Iris pigment epithelial cell (primary cell): ENCODE measurements at regions not wholly inside any gene's neighbourhood (a gene's known extent, or its start where the extent isn't known, plus 50 kb on each side); places are given as distances from the start of the nearest gene placed in this dataset.
A peak's percentile ranks its signal among the peaks of the same experiment; 100 is the strongest.
"Not testable (repeated sequence)": the region's sequence is repeated elsewhere in the genome, so short reads cannot be mapped to it uniquely, and the experiment has no call there.

ENCODE experiments used
- DNase-seq: peaks from one replicate; pipeline ENCODE4 v3.0.0-alpha.2; 2011; ENCODE audit warnings: low read depth

DNA sequence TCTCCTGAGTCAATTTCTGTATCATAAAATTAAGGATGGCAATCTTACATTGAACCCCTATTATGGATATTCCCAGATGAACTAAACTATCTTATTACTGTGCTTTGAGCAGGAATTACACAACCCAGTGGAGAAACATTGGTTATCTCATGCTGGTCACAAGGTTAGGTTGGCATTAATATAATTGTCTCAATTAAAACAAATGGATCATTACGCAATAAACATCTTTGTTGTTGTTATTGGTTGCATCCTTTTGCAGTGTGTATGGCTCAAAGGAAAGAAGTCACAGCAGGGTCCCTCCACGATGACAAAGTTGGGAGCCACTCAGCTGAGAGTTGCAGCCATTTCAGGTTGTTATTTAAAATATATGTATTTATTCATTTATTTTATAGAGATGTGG is 297.0 kb upstream of the KLF4 start:
- DNase-seq, result no peak

DNA sequence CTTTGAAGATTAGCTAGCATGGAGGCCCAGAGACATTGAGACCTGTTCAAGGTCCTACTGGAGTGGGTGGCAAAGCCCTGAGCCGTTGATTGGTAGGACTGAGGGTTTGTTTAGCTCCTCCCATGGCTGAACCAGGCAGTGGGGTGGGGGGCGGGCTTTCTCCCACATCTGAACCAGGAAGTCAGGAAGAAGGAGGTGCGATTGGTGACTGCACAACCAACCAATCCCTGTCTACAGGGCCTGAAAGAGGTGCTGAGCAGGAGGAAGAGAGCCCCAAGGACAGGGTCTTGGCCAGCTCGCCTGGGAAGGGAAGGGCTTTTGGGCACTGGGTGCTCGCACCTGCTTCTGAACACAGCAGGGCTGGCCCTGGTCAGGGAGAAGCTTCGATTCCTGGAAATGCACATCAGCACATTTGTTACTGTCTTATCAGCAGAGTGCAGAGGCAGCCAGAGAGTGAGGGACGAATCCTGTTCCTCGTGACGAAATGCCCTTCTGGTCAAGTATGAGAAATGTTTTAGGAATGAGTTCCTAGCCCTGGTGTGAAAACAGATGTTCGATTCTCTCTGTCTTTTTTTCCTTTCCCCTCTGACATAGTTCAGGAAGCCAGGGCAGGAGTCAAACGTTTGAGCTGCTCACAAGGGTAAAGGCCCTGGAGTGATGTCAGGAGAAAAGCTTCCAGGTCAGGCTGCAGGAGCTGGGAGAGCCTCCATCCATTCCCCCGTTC is 294.8 kb upstream of the KLF4 start:
- DNase-seq, result peak; percentile 81

DNA sequence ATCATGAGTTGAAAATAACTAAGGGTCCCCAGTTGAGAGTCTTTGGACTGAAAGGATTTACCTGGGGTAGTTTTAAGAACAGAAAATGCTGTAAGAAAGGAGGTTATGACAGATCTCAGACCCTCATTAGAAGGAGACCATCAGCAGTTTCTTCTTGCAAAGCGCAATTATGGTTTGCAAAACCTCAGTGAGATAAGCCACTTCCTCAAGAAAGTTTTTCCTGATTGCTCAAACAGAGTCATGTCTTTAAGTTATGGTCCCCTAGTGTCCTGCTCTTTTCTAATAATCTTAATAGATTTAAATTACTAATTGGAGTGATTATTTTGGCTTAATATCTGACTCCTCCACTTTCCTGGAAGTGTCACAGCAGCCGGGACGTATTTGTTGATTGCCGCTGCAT is 293.2 kb upstream of the KLF4 start:
- DNase-seq, result no peak

- peak; percentile 25 for DNase-seq
Measured at GRCh38 chr9:107782381-107782780, 292.8 kb upstream of the KLF4 start.

GRCh38 chr9:107780960-107781359 is 291.4 kb upstream of the KLF4 start:
- DNase-seq, result no peak

DNA sequence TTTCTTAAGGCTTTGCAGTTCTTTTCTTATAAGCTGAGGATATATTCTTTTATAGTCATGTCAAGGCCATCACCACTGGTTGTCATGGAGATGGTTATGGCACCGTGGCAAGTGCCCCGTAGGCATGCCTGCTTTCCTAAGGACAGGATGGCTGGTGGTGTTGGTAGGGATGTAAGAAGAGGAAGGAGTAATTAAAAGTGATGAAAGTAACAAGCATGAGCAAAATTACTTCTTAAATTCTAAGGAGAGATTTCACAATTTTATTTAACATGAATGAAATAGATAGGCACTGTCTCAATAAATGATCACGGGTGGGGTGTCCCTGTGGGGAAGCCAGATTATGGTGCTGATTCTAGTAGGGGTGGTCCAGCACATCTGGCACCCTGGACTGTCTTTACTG is 290.2 kb upstream of the KLF4 start:
- DNase-seq, result no peak

GRCh38 chr9:107778661-107779060 is 289.1 kb upstream of the KLF4 start:
- no peak for DNase-seq

DNA sequence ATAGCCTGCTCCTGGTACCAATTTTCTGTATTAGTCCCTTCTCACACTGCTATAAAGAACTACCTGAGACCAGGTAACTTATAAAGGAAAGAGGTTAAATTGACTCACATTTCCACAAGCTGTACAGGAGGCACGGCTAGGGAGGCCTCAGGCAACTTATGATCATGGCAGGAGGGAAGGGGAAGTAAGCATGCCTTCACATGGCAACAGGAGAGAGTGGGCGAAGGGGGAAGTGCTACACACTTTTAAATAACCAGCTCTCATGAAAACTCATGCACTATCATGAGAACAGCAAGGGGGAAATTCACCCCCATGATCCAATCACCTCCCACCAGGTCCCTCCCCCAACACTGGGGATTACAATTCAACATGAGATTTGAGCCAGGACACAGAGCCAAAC is 284.5 kb upstream of the KLF4 start:
- DNase-seq, result not testable (repeated sequence)

GRCh38 chr9:107772988-107773387 is 283.4 kb upstream of the KLF4 start:
- DNase-seq, result no peak

DNA sequence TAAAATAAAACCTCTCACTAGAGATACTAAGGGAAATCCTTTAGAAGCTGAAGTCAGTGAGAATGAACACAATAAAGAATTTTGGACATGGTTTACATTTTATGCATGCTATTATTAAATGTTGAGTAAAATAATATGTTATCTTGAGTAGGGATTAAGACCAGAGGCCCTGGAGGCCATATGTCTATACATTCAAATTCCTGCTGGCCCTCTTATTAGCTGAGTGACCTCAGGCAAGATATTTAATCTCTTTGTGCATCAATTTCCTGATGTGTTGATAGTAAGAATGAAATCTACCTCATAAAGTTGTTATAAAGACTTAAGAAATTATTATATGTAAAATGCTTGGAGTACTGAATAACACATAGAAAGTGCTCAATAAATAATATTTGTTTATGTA is 281.1 kb upstream of the KLF4 start:
- no peak for DNase-seq

- DNase-seq, result no peak
Measured at GRCh38 chr9:107768224-107768623, 278.7 kb upstream of the KLF4 start.

DNA sequence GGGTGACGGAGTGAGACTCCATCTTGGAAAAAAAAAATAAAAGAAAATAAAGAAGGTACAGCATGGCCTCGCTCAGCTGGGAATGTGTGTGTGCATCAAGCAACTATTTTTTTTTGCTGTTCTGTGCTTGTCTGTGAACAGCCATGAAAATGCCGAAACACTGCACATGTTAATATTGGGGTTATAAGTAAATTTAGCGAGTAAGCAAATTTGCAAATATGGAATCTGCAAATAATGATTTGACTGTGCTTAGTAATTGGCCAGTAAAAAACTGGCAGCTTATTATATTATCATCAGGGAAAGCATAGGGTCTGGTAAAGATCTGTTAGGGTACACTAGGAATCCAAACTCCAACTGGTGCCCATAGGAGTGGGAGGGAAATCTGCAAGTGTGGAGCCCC is 278.1 kb upstream of the KLF4 start:
- DNase-seq, result no peak

DNA sequence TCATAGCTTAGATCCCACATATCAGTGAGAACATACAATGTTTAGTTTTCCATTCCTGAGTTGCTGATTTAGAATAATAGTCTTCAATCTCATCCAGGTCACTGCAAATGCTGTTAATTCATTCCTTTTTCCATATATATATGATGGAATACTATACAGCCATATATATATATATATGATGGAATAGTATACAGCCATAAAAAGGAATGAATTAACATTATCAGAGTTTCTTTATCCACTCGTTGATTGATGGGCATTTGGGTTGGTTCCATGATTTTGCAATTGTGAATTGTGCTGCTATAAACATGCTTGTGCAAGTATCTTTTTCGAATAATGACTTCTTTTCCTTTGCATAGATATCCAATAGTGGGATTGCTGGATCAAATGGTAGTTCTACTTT is 273.9 kb upstream of the KLF4 start:
- DNase-seq, result not testable (repeated sequence)

DNA sequence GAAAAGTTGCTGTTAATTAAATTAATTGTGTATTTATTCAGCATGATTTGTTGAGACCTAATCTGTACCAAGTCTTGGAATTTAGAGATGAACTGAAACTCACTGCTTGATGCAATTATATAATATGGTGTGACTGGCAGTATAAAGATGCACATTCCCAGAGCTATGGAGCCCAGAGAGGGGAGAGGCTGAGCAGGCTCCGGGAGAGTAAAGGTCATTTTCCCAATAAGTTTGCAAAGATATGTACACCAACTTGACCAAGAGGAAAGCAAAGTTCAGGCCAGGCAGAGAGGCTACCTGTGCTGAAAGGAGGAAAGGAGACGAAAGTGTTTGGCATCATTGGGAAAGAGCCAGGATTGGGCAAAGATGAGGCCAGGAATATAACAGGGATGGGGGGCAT is 271.7 kb upstream of the KLF4 start:
- no peak for DNase-seq

- DNase-seq, result no peak
Measured at GRCh38 chr9:107760469-107761242, 271.1 kb upstream of the KLF4 start.

- DNase-seq, result no peak
Measured at GRCh38 chr9:107759823-107760166, 270.2 kb upstream of the KLF4 start.

DNA sequence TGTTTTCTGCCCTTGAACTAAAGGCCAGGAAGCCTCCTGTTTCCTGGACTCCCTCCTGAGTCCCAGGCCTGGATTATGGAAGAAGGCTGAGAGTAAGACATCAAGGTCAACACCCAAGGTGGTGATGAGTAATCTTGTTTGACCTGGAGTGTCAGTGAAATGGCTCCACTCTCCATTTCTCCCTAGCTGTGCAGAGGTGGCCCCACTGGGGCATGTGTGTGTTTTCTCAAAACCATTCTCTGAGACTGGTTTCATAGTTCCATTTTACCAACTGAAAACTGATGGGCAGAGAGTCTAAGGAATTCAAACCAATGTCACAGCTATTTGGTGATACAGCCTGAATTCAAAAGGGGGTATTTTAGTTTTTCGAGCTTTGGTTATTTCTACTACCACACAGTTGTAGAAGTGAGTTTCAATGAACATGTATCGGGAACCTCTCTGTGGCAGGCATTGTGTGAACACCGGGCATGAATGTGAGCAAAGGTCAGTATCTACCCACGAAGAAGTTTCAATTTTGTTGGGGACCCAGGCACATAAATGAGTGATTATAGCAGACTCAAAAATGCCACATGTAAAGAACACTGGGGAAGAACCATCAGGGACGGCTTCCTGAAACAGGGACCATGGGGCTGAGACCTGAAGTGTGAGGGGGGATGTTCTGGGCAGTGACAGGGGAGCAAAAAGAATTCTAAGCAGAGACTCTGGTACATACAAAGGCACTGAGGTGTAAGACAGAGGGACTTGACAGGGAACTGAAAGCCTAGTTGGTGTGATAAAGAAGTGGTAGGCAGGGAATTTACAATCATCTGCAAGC is 269.6 kb upstream of the KLF4 start:
- DNase-seq, result no peak

GRCh38 chr9:107756091-107756490 is 266.5 kb upstream of the KLF4 start:
- no peak for DNase-seq

DNA sequence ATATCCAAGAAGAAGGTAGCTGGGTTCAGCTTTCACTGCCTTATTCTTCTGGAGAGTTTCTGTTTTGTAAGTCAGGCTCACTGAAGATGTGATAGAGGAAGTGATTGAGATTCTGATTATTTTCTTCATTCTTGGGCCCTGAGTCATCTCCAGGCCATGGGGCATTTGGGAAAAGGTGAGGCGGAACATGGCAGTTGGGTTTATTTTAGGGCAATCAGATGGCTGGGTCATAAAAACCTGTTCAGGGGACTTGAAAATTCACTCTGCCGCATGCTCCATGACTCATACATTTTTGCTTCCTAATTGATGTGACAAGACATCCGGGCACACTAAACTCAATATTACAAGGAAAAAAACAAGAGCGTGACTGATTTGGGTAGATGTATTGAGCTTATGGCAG is 265.7 kb upstream of the KLF4 start:
- DNase-seq, result peak; percentile 57

DNA sequence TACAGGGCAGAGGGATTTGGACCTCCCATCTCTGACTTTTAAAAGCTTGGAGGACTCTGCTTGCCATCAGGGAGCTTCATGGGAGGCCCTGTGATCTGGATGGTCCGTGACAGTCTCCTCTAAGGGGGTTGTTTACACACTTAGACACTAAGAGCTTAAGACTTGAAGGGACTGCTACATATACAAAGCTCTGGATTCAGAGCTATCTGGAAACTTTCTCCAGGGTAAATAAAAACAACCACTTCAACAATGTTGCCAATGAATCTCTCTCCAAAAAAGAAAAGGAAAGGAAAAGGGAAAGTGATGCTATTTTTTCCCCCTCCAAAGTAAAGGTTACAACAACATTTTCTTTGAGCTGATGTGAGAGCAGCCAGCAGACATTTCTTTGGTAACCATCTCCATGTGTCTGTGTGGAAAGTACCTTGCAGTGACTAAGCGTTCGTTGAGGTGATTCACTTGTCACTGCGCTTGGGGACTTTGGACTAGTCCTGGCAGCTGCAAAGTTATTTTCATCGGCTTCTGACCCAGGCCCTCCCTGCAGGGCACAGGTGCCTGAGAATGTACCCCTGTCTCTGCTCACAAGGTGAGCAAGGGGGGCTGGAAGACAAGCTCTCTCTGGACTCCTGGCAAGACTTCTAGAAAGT is 262.1 kb upstream of the KLF4 start:
- DNase-seq, result peak; percentile 77

- peak; percentile 99 for DNase-seq
Measured at GRCh38 chr9:107750741-107751566, 261.4 kb upstream of the KLF4 start.
